ENCODE measurements at regions not wholly inside any gene's neighbourhood (a gene's known extent, or its start where the extent isn't known, plus 50 kb on each side); places are given as distances from the start of the nearest gene placed in this dataset.

- in situ Hi-C loops (cut with MboI; ENCODE audit: low pct_unique_long_range_greater_than_20kb, low sequenced_read_pairs, unreplicated experiment) = no loop called here
These were observed 549.5 kb downstream of the C4orf33 start for GRCh38 chr4:129645461-129645860.

GRCh38 chr4:129668092-129668491 lies 572.1 kb downstream of the C4orf33 start:
- no peak for TF ChIP-seq CTCF (IDR thresholded peaks at IDR 0.05; ENCODE audit: extremely low read depth, insufficient read depth, missing control alignments)
- in situ Hi-C loops (cut with MboI; ENCODE audit: low pct_unique_long_range_greater_than_20kb, low sequenced_read_pairs, unreplicated experiment) = no loop called here
- DNase-seq (ENCODE audit: low spot score) = no peak

More at GRCh38 chr4:129645461-129645860, 549.5 kb downstream of the C4orf33 start:
- TF ChIP-seq CTCF (IDR thresholded peaks at IDR 0.05; ENCODE audit: extremely low read depth, insufficient read depth, missing control alignments) = no peak
- DNase-seq (ENCODE audit: low spot score) = no peak

GRCh38 chr4:129672941-129673340 lies 577.0 kb downstream of the C4orf33 start:
- in situ Hi-C loops (cut with MboI; ENCODE audit: low pct_unique_long_range_greater_than_20kb, low sequenced_read_pairs, unreplicated experiment) = no loop called here

GRCh38 chr4:129675036-129675435 lies 579.1 kb downstream of the C4orf33 start:
- in situ Hi-C loops (cut with MboI; ENCODE audit: low pct_unique_long_range_greater_than_20kb, low sequenced_read_pairs, unreplicated experiment) = no loop called here
- DNase-seq (ENCODE audit: low spot score) = no peak
- TF ChIP-seq CTCF (IDR thresholded peaks at IDR 0.05; ENCODE audit: extremely low read depth, insufficient read depth, missing control alignments) = no peak

More at GRCh38 chr4:129672941-129673340, 577.0 kb downstream of the C4orf33 start:
- TF ChIP-seq CTCF (IDR thresholded peaks at IDR 0.05; ENCODE audit: extremely low read depth, insufficient read depth, missing control alignments) = no peak
- no peak for DNase-seq (ENCODE audit: low spot score)

GRCh38 chr4:129676934-129677333 lies 581.0 kb downstream of the C4orf33 start:
- no peak for TF ChIP-seq CTCF (IDR thresholded peaks at IDR 0.05; ENCODE audit: extremely low read depth, insufficient read depth, missing control alignments)
- no peak for DNase-seq (ENCODE audit: low spot score)
- in situ Hi-C loops (cut with MboI; ENCODE audit: low pct_unique_long_range_greater_than_20kb, low sequenced_read_pairs, unreplicated experiment) = no loop called here

- DNase-seq (ENCODE audit: low spot score) = no peak
- TF ChIP-seq CTCF (IDR thresholded peaks at IDR 0.05; ENCODE audit: extremely low read depth, insufficient read depth, missing control alignments) = no peak
- in situ Hi-C loops (cut with MboI; ENCODE audit: low pct_unique_long_range_greater_than_20kb, low sequenced_read_pairs, unreplicated experiment) = no loop called here
These were observed 586.6 kb downstream of the C4orf33 start for GRCh38 chr4:129682586-129682985.

GRCh38 chr4:129707949-129708348 lies 612.0 kb downstream of the C4orf33 start:
- DNase-seq (ENCODE audit: low spot score) = no peak
- TF ChIP-seq CTCF (IDR thresholded peaks at IDR 0.05; ENCODE audit: extremely low read depth, insufficient read depth, missing control alignments) = no peak
- in situ Hi-C loops (cut with MboI; ENCODE audit: low pct_unique_long_range_greater_than_20kb, low sequenced_read_pairs, unreplicated experiment) = no loop called here

Measured in GM13977 (cell line).